H9 (cell line): ENCODE measurements at regions not wholly inside any gene's neighbourhood (a gene's known extent, or its start where the extent isn't known, plus 50 kb on each side); places are given as distances from the start of the nearest gene placed in this dataset.

ENCODE experiments used
- DNase-seq: peaks from one replicate; pipeline ENCODE4 v3.0.0-alpha.2; 2017
- H2AFZ ChIP-seq: one replicate; pipeline ENCODE4 v1.6.1; 2013; ENCODE audit warnings: mild to moderate bottlenecking, low read length, control low read depth, moderate library complexity
- H2AK5ac ChIP-seq: 2 replicates; pipeline ENCODE4 v1.6.1; 2013; ENCODE audit warnings: low read length, control low read depth, mixed read lengths; ENCODE audit not compliant: insufficient read length
- H2BK120ac ChIP-seq: one replicate; pipeline ENCODE4 v1.6.1; 2013; ENCODE audit warnings: low read depth, mild to moderate bottlenecking, low read length, control low read depth, inconsistent platforms; ENCODE audit not compliant: poor library complexity, severe bottlenecking
- H2BK12ac ChIP-seq: 2 replicates; pipeline ENCODE4 v1.6.1; 2013; ENCODE audit warnings: low read length, control low read depth, mixed read lengths, low read depth; ENCODE audit not compliant: insufficient read length
- H2BK15ac ChIP-seq: 2 replicates; pipeline ENCODE4 v1.6.1; 2013; ENCODE audit warnings: low read depth, low read length, control low read depth
- H2BK20ac ChIP-seq: one replicate; pipeline ENCODE4 v1.6.1; 2013; ENCODE audit warnings: low read depth, mild to moderate bottlenecking, low read length, control low read depth, inconsistent platforms; ENCODE audit not compliant: poor library complexity, severe bottlenecking
- H2BK5ac ChIP-seq: 2 replicates; pipeline ENCODE4 v1.6.1; 2013; ENCODE audit warnings: low read length, control low read depth, mixed read lengths; ENCODE audit not compliant: insufficient read length
- H3K14ac ChIP-seq: 2 replicates; pipeline ENCODE4 v1.6.1; 2013; ENCODE audit warnings: low read length, control low read depth; ENCODE audit not compliant: insufficient read depth
- H3K18ac ChIP-seq: 2 replicates; pipeline ENCODE4 v1.6.1; 2013; ENCODE audit warnings: low read depth, mild to moderate bottlenecking, mixed read lengths, low read length, control low read depth; ENCODE audit not compliant: insufficient read length
- H3K23ac ChIP-seq: 2 replicates; pipeline ENCODE4 v1.6.1; 2013; ENCODE audit warnings: low read length, control low read depth, mixed read lengths, low read depth; ENCODE audit not compliant: insufficient read length
- H3K23me2 ChIP-seq: 2 replicates; pipeline ENCODE4 v1.6.1; 2013; ENCODE audit warnings: low read depth, mild to moderate bottlenecking, mixed read lengths, low read length, control low read depth; ENCODE audit not compliant: insufficient read length, poor library complexity, severe bottlenecking
- H3K27ac ChIP-seq: 2 replicates; pipeline ENCODE4 v1.5.1; 2013; ENCODE audit warnings: low read length, control low read depth, mixed read lengths, low read depth; ENCODE audit not compliant: insufficient read length
- H3K27me3 ChIP-seq: 2 replicates; pipeline ENCODE4 v1.6.1; 2013; ENCODE audit warnings: low read length, control low read depth, inconsistent platforms; ENCODE audit not compliant: insufficient read depth
- H3K4ac ChIP-seq: 2 replicates; pipeline ENCODE4 v1.6.1; 2013; ENCODE audit warnings: low read depth, mild to moderate bottlenecking, control low read depth, inconsistent platforms, low read length, moderate library complexity
- H3K4me1 ChIP-seq: 2 replicates; pipeline ENCODE4 v1.6.1; 2013; ENCODE audit warnings: low read length, control low read depth, inconsistent platforms; ENCODE audit not compliant: insufficient read depth
- H3K4me2 ChIP-seq: 2 replicates; pipeline ENCODE4 v1.6.1; 2013; ENCODE audit warnings: low read length, control low read depth, mixed read lengths; ENCODE audit not compliant: insufficient read length, insufficient read depth
- H3K56ac ChIP-seq: 2 replicates; pipeline ENCODE4 v1.6.1; 2013; ENCODE audit warnings: low read depth, mild to moderate bottlenecking, mixed read lengths, low read length, control low read depth; ENCODE audit not compliant: insufficient read length
- H3K79me1 ChIP-seq: 2 replicates; pipeline ENCODE4 v1.6.1; 2013; ENCODE audit warnings: low read depth, mild to moderate bottlenecking, moderate library complexity, low read length, control low read depth, inconsistent platforms; ENCODE audit not compliant: insufficient read depth, poor library complexity, severe bottlenecking
- H3K79me2 ChIP-seq: 2 replicates; pipeline ENCODE4 v1.6.1; 2013; ENCODE audit warnings: low read length, control low read depth, inconsistent platforms; ENCODE audit not compliant: insufficient read depth
- H3K9ac ChIP-seq: 2 replicates; pipeline ENCODE4 v1.6.1; 2013; ENCODE audit warnings: low read length, control low read depth, mixed read lengths; ENCODE audit not compliant: insufficient read length; ENCODE audit errors: extremely low read depth
- H3K9me3 ChIP-seq: one replicate; pipeline ENCODE4 v1.6.1; 2013; ENCODE audit warnings: low read depth, low read length, inconsistent platforms; ENCODE audit not compliant: control insufficient read depth
- H3T11ph ChIP-seq: one replicate; pipeline ENCODE4 v1.6.1; 2013; ENCODE audit warnings: mild to moderate bottlenecking, low read length, control low read depth, inconsistent platforms
- H4K20me1 ChIP-seq: one replicate; pipeline ENCODE4 v1.6.1; 2013; ENCODE audit not compliant: control insufficient read depth, insufficient read length, insufficient read depth
- H4K5ac ChIP-seq: 2 replicates; pipeline ENCODE4 v1.6.1; 2013; ENCODE audit warnings: low read depth, mild to moderate bottlenecking, mixed read lengths, low read length, control low read depth; ENCODE audit not compliant: insufficient read length
- H4K8ac ChIP-seq: replicated peaks from 2 replicates; pipeline ENCODE4 v1.6.1; 2013; ENCODE audit warnings: low read length, control low read depth, mixed read lengths, low read depth; ENCODE audit not compliant: insufficient read length
- H4K91ac ChIP-seq: 2 replicates; pipeline ENCODE4 v1.6.1; 2013; ENCODE audit warnings: low read depth, mild to moderate bottlenecking, moderate library complexity, mixed read lengths, low read length, control low read depth; ENCODE audit not compliant: insufficient read length
- H3K27ac Mint-ChIP-seq, 3 experiments: 2 replicates in 2 of 3; 3 replicates in 1 of 3; pipeline ENCODE4 v1.8.0; 2020 to 2021; ENCODE audit warnings: mixed read lengths in 3 of 3, mild to moderate bottlenecking in 1 of 3, moderate library complexity in 1 of 3
- H3K27me3 Mint-ChIP-seq: 2 replicates; pipeline ENCODE4 v1.8.0; 2021; ENCODE audit warnings: low read depth, mild to moderate bottlenecking, moderate library complexity, mixed read lengths
- H3K36me3 Mint-ChIP-seq, 3 experiments: 2 replicates in 2 of 3; 3 replicates in 1 of 3; pipeline ENCODE4 v1.8.0; 2020 to 2021; ENCODE audit warnings: low read depth in 3 of 3, mixed read lengths in 3 of 3; ENCODE audit not compliant: insufficient read depth in 1 of 3
- H3K4me1 Mint-ChIP-seq, 2 experiments: 2 replicates each; pipeline ENCODE4 v1.8.0; 2020; ENCODE audit warnings: mixed read lengths in 2 of 2
- H3K4me3 Mint-ChIP-seq, 2 experiments: 2 replicates in 1 of 2; 3 replicates in 1 of 2; pipeline ENCODE4 v1.8.0; 2020 to 2021; ENCODE audit warnings: mild to moderate bottlenecking in 2 of 2, mixed read lengths in 2 of 2, moderate library complexity in 1 of 2
- H3K9me3 Mint-ChIP-seq, 2 experiments: 2 replicates in 1 of 2; 3 replicates in 1 of 2; pipeline ENCODE4 v1.8.0; 2020; ENCODE audit warnings: mild to moderate bottlenecking in 2 of 2, mixed read lengths in 2 of 2, moderate library complexity in 1 of 2
- WGBS: extraction: QIAGEN DNeasy Blood & Tissue Kit; methylation state at CpG from one replicate; pipeline ENCODE4 v1.1.7; 2013; ENCODE audit warnings: missing lambda C conversion rate, low lambda C conversion rate, mixed read lengths; ENCODE audit not compliant: insufficient read length; ENCODE audit errors: extremely low coverage; 5-methylcytosine and 5-hydroxymethylcytosine counted together
- TF ChIP-seq, protein P1 (sequence below): fragments of 200-600 bp; sonication (generic); conservative IDR thresholded peaks from 3 replicates; pipeline ENCODE4 v1.8.0; 2021; ENCODE audit warnings: antibody characterized with exemption, mild to moderate bottlenecking

DNA sequence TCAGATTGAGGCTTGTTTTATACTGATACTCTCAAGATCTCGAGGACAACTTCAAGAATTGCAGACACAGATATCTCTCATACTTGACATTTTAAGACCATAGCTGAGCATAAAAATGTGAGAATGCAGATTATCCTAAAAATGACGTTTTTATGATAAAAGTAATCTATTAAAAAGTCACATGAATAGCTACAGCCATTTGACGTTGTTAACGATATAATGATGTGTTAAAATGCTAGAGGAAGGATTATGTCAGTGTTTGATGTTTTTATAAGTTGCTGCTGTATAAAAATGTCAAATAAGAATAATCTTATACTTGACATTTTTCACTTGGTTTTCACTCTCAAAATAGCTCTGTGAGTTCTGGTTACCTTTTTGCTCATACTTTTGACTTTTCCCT lies 67.1 kb upstream of the NPVF start:
- H3K23ac ChIP-seq, result no peak overlapping the region
- no peak overlapping the region for H3K4ac ChIP-seq
- no peak overlapping the region for H2BK12ac ChIP-seq
- WGBS, result 100% methylated on average over 1 of the region's 4 CpGs
- TF ChIP-seq, protein P1, sequence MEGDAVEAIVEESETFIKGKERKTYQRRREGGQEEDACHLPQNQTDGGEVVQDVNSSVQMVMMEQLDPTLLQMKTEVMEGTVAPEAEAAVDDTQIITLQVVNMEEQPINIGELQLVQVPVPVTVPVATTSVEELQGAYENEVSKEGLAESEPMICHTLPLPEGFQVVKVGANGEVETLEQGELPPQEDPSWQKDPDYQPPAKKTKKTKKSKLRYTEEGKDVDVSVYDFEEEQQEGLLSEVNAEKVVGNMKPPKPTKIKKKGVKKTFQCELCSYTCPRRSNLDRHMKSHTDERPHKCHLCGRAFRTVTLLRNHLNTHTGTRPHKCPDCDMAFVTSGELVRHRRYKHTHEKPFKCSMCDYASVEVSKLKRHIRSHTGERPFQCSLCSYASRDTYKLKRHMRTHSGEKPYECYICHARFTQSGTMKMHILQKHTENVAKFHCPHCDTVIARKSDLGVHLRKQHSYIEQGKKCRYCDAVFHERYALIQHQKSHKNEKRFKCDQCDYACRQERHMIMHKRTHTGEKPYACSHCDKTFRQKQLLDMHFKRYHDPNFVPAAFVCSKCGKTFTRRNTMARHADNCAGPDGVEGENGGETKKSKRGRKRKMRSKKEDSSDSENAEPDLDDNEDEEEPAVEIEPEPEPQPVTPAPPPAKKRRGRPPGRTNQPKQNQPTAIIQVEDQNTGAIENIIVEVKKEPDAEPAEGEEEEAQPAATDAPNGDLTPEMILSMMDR, result no peak
- H2BK5ac ChIP-seq, result no peak overlapping the region
- H3K79me2 ChIP-seq, result no peaks in the 10 kb centered on the region
- Mint-ChIP-seq H3K27me3 (no peaks in the 10 kb centered on the region), H3K27ac (no peak overlapping the region), H3K4me1 (peaks cover 12 to 13% of the 10 kb centered on the region in 2 experiments), H3K4me3 (no peak overlapping the region), H3K9me3 (no peaks in the 10 kb centered on the region), H3K36me3 (no peaks in the 10 kb centered on the region; a peak in 1 of 7 replicates)
- no peaks in the 10 kb centered on the region for H3K27me3 ChIP-seq
- no peaks in the 10 kb centered on the region for H4K20me1 ChIP-seq
- H2BK20ac ChIP-seq, result no peak overlapping the region
- no peak overlapping the region for H4K5ac ChIP-seq
- no peak overlapping the region for H4K8ac ChIP-seq
- H3K4me2 ChIP-seq, result no peak overlapping the region
- no peak overlapping the region for H3K56ac ChIP-seq
- no peaks in the 10 kb centered on the region for H3K79me1 ChIP-seq
- no peak overlapping the region for H2AK5ac ChIP-seq
- H3K4me1 ChIP-seq, result peaks cover 11% of the 10 kb centered on the region; the same call in 1 of the 2 replicates
- no peak overlapping the region for H2BK120ac ChIP-seq
- H3K18ac ChIP-seq, result no peak overlapping the region
- DNase-seq, result no peak
- H2AFZ ChIP-seq, result no peak overlapping the region
- H3K9ac ChIP-seq, result no peak overlapping the region
- no peak overlapping the region for H3K14ac ChIP-seq
- no peak overlapping the region for H2BK15ac ChIP-seq
- no peak overlapping the region for H4K91ac ChIP-seq
- no peak overlapping the region for H3K27ac ChIP-seq
- no peak overlapping the region for H3T11ph ChIP-seq
- no peaks in the 10 kb centered on the region for H3K9me3 ChIP-seq
- no peaks in the 10 kb centered on the region for H3K23me2 ChIP-seq
